GM21717 (cell line): ENCODE measurements at regions not wholly inside any gene's neighbourhood (a gene's known extent, or its start where the extent isn't known, plus 50 kb on each side); places are given as distances from the start of the nearest gene placed in this dataset.
"Not testable (repeated sequence)": the region's sequence is repeated elsewhere in the genome, so short reads cannot be mapped to it uniquely, and the experiment has no call there.

Experiments used
- ATAC-seq: cut with Tn5 transposase; IDR thresholded peaks from one replicate; pipeline ENCODE4 v1.9.1; 2021; ENCODE audit warnings: mild to moderate bottlenecking, moderate library complexity; ENCODE audit not compliant: unreplicated experiment

DNA sequence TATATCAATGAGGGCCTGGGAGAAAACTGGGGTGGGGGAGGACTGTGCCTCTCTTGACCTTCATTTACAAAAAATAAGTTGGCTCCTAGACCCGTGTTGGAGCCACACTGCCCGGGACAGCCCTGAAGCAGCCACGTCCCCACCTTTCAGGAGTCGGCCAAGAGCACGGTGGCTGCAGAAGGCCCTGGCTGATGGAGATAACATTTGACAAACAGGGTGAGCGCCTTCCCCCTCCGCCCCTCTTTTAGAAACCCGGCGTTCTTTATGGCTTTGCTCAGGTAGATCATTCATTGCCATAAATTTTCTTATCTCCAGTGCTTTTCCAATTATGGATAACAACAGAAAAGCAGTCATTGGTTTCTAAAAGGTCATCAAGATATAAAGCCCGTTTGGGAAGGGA, 398.1 kb upstream of the TNRC6C start:
- no peak for ATAC-seq

DNA sequence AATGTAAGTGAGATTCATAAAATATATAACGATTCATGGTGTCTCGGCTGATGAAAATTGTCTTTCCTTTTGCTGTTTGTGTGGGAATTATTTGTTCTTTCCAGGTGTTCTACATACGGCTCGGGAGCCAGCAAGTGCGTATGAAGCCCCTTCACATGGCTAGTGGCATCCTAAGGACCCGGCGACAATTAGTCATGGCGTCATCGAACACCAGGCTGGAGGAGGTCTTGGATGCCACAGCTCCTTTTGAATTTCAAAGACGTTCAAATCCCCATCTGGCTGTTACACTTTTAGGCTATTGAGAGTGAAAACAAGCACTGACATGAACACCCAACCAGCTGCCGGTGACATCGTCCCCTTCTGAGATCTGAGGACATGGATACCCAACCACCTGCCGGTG, 397.7 kb upstream of the TNRC6C start:
- ATAC-seq = no peak

DNA sequence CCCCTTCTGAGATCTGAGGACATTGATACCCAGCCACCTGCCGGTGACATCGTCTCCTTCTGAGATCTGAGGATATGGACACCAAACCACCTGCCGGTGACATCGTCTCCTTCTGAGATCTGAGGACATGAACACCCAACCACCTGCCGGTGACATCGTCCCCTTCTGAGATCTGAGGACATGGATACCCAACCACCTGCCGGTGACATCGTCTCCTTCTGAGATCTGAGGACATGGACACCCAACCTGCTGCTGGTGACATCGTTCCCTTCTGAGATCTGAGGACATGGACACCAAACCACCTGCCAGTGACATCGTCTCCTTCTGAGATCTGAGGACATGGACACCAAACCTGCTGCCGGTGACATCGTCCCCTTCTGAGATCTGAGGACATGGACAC, 396.1 kb upstream of the TNRC6C start:
- not testable (repeated sequence) for ATAC-seq

DNA sequence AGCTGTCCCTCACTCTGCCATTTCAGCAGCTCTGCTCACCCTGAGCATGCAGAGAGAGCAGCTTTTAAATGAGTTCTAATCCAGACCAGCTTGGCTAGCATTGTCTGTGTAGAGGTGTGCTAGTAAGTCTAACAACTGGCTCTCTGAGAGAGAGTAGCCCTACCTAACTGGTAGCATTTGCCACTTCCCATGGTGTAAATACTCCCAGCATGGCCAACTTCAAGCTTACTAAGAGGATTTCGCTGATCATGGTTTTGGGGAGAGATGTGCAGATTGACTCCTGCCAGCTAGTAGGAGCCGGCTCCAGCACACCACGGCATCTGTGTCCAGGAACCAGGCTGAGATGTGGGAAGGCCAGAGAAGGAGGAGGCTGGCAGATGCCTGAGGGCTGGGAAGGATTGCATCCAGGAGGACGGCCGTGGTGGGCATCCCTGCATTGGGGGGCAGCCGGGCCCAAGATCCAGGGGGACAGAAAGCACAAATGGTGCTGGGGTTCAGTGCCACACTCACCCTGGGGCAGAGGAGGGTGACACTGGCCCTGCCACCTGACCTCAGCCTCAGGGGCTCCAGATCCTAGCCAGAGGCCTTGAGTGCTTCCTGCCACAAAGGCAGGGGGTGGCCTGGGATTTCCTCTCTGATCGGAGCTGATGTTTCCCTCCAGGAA, 394.9 kb upstream of the TNRC6C start:
- no peak for ATAC-seq

DNA sequence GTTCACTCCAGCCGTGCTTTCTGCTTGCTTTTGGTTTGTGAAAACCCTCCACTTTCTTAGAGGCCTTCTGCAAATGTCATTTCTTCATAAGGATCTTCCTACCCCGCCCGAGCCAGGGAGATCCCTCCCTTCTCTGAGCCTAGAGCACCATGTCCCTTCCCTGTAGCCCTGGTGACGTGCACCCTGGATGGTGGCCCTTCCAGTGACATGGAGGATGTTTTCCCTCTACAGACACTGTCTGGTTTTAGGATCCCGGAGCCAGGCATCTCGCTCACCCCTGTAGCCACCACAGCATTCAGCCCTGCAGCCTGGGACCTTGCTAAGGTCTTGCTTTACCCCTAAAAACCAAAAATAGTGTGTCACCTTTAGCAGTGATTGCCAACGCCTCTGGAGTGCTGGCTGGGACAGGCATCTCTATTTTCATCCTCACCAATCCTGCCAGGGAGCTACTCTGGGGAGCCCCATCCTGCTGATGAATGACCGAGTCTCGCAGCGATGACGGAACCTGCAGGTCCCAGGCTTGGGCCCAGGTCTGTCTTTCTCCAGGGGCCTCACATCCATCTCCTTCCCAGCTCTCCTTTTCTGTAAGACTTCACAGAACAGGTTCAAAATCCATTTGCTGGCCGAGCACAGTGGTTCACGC, 394.1 kb upstream of the TNRC6C start:
- no peak for ATAC-seq

DNA sequence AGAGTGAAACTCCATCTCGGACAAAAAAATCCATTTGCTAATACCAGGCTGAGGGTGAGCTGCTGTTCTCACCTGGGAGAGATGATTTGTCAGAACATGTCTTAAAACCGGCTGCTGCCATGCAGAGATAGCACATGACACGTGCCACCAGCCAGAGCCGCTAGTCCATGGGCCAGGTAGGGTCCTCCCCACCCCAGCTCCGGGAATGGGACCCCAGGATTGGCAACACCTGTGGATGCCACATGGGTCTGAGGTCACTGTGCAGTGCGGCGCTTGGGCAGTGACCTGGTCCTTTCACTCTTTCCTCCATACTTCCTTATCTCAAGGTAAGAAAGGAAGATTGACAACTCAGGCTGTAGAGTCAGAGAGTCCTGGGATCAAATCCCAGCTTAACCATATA, 393.3 kb upstream of the TNRC6C start:
- ATAC-seq = no peak

DNA sequence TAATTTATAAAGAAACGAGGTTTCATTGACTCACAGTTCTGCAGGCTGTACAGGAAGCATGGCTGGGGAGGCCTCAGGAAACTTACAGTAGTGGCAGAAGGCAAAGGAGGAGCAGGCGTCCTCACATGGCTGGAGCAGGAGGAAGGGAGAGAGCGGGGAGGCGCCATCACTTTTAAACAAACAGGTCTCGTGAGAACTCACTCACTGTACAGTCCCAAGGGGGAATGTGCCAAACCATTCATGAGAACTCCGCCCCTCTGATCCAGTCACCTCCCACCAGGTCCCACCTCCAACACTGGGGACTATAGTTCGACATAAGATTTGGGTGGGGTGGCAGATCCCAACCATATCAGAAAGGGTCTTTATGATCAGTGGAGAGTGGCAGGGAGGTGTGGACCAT, 392.4 kb upstream of the TNRC6C start:
- ATAC-seq = no peak

DNA sequence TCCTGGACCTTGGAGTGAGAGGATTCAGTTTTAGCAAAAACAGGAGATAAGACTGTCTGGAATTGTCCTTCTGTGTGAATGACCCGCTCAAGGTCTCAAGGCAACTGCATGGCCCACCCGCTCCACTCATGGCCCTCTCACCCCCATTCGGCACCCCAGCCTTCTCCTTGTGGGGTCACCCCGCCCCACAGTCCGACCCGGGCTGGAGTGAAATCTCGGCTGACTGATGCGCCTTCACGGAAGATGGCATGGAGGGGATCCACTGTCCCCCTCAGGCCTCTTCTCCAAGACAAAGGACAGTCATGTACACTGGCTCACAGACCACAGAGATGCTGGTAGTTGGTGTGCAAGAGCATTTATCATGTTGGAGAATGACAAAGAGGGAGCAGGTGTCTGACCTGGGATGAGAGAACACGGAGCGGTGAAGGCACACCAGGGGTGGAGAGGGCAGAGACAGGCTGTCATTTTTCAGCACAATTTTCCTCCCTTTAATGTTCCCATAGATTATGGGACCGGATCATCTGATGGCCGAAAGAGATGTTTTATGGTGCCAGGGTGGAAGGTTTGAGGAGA, 391.9 kb upstream of the TNRC6C start:
- ATAC-seq = no peak

DNA sequence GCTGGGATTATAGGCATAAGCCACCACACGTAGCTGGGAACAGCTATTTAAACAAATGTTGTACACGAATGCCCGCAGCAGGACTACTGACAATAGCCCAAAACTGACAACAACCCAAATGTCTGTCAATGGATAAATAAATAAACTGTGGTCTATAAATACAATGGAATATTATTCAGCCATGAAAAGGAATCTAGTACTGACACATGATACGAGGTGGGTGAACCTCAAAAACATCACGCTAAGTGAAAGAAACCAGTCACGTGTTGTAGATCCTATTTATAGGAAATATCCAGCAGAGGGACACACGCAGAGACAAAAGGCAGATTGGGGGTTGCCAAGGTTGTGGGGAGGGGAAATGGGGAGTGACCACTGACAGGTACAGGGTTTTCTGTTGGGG, 390.0 kb upstream of the TNRC6C start:
- ATAC-seq = no peak

DNA sequence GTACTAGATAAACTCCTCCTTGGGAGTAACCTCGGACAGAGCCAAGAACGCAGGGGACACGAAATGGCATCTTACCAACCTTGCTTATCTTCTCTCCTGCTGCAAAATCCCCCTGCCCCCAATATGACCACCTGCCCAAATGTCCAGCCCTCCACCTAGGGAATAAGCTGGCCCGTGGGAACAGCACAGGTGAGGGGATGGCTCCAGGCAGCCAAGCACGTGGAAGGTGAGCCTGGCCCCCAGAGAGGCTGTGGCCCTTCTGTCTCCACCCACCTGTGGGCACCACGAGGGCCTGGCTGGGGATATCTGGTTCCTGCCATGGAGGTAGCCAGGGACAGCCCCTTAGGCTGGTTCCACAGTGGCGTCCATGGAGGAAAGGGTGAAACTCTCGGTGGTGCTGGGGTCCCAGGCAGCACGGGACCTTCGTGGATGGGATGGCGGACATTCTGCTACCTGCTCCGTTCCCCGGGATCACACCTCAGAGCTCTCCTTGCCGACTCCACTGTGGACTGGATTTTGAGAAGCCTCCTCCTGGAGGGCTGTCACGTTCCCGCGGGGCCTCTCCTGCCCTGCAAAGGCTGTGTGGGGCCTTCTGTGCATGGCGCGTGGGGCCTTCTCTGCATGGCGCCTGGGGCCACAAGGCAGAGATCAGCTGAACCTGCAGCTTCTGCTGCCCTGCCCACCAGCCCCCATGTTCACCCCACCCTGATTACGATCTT, 388.5 kb upstream of the TNRC6C start:
- ATAC-seq = no peak

DNA sequence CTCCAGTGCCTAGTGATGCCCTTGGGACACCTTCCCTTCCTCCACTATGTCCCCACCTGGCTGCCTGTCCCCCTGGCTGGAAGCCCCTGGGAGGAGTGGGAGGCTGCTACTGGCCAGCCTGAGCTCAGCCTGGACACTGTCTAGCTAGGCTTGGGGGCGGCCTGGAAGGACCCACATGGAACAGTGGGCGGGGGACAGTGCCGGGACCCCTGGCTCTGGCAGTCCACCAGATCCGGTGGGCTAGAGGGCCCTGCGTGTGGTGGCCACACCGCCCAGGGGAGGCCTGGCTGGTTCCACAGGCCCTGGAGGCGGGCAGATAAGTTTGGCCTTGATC, 388.0 kb upstream of the TNRC6C start:
- no peak for ATAC-seq

DNA sequence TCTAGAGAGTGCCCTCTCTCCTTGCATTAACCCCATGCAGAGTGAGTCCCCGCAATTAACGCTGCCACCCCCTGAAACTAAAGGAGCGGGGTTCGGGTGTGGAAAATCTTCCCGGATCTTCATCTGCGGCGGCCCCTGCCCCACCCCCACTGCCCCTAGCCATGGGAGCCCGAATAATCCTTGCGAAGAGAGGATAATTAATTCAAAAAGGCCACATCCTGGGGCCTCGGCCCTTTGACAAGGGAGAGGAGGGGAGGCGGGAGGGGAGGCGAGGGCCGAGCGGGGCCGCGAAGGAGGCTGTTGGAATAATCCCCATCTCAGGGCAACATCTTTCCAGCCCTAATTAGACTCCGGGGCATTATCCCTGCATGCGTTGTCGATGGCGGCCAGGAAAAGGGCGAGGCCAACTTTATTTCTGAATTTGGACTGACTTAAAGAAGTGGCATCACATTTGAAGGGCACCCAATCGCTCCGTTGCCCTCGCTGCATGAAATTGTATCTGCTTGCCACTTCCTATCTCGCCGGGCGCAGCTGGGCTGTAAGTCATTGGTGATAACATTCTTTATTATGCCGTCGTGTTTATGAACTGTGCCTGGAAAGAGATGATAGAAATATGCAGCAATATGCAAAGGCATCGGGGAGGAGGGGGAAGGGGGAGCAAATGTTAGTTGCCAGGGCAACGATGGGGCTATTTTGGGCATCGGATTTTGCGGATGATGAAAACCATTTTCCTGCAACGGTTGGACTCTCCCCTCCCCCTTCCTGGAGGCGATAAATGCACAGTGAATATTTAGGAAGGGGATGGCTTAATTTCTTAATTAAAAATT, 387.1 kb upstream of the TNRC6C start:
- ATAC-seq = no peak

DNA sequence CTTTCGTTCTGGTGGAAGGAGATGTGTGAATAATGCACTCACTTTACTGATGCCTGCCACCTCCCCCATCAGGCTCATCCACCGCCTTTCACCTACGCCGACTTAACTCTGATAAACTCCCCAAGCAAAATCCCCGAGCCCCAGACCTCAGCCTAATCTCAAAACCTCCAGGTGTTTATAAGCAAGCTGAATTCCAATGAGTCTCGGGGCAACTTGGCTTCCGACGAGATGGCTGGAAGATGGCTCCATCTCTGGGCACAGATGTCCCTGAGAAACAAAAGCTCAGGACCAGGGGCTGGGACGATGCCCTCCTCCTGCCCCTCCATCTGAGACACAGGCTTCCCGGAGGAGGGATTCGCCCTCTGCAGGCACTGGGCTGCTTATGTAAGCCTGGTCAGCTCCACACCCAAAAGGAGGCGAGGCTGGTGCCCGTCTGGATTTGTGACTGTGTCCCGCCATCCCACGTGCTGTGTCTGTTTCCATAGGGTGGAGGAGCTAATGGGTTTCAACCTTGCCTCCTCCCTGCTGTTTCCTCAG, 386.4 kb upstream of the TNRC6C start:
- ATAC-seq = no peak

DNA sequence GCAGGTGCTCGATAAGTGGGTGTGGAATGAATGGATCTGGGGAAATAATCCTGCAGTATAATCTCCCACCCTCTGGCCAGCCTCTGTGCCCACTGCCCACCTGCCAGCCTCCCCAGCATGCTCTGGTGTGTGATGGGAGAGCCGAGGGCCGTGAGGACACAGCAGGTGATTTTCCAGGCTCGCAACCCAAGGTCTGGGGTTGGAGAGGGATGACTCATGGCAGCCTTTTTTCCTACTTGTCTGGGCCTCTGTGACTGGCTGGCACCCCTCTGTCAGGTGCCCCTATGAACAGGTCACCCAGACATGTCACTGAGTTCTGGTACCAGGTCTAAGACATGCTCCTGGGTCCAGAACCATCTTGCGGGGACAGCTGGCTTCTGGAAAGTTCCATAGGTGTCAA, 385.7 kb upstream of the TNRC6C start:
- no peak for ATAC-seq

DNA sequence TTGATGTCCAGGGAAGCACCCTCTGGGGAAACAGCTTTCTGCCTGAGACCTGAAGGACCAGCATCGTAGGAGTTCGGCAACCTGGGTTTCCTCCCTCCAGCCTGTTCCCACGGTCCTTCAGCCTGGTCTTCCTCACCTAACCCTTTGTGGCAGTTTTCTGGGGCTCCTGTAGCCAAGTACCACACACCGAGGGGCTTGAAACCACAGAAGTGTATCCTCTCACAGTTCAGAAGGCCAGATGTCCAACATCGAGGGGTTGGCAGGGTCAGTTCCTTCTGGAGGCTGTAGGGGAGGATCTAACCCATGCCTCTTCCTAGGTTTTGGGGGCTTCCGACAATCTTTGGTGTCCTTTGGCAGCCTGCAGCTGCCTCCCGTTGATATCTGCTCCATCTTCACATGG, 381.0 kb upstream of the TNRC6C start:
- no peak for ATAC-seq

DNA sequence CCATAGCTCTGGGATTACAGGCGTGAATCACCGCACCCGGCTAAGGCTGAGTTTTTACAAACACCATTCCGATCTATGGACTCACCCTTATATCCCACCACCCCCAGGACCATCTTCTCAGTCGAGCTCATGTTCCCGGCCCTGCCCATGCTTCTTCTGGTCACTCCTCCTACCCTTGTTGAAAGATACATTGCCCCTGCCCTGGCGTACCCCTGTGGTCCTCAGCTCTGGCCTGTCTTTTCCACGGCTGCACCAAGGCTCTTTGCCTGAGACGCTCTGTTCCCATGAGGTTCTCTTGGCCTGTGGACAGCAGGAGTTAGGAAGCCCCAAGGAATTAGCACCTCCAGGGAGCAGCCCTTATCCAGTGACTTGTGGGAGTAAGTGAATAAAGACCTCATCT, 379.4 kb upstream of the TNRC6C start:
- no peak for ATAC-seq

DNA sequence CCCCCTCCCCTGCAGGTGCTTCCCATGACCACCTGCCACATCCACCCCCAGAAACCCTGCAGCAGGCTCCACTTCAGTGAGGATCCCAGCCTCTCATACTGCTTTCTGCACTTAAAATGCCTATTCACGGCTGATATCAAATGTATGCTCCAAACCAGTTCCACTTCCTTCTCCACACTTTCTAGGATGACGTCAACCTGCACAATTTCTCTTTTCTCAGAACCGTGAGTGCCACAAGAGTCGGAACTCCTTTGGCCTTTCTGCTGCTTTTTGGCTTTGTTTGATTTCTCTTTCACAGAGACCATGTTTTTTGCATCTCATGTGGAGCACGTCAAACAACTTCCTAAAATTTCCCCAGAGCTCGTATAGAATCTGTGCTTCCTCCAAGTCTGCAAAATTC, 378.8 kb upstream of the TNRC6C start:
- ATAC-seq = no peak

DNA sequence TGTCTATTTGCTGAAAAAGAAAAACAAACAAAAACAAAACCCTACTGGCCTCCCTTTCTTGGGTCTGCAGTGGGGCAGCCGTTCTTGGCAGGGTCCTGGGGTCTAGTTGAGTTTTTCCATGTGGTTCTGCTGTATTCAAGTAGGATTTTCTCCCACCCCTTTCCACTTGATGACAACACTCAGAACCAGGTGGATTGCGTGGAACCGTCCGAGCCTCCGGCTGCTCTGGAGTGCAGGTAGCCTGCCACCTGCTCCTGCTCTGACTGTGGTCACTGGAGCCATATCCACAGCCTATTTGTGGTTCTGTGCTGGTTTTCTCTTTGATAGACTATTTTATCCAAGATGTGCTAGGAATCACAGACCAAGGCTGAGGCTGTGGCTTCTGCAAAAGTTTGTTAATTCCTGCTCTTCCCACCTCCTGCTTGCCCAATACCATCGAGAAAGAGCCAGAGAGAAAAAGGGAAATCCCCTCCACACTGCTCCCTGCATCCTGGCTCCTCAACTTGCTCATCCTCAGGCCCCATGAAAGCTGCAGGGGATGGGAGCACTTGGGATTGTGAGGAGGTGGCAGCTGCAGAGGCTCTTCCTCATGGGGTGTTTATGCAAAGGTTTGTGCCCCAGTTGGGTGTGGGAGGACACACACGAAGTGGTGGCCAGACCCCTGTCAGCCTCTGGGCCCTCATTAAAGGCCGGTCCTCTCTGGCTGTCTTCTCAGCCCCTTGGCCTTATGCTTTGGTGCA, 377.8 kb upstream of the TNRC6C start:
- ATAC-seq = no peak

DNA sequence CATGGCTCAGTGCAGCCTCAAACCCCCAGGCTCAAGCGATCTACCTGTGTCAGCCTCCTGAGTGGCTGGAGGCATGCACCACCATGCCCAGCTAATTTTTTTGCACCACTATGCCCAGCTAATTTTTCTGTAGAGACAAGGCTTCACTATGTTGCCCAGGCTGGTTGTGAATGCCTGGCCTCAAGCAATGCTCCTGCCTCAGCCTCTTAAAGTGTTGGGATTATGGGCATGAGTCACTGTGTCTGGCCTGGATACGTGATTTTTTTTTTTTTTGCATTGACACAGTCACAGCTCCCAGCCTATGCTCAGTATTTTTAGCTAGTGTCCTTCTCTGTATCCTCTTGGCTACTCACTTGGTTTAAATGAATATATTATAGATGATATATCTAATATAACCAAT, 377.0 kb upstream of the TNRC6C start:
- no peak for ATAC-seq

DNA sequence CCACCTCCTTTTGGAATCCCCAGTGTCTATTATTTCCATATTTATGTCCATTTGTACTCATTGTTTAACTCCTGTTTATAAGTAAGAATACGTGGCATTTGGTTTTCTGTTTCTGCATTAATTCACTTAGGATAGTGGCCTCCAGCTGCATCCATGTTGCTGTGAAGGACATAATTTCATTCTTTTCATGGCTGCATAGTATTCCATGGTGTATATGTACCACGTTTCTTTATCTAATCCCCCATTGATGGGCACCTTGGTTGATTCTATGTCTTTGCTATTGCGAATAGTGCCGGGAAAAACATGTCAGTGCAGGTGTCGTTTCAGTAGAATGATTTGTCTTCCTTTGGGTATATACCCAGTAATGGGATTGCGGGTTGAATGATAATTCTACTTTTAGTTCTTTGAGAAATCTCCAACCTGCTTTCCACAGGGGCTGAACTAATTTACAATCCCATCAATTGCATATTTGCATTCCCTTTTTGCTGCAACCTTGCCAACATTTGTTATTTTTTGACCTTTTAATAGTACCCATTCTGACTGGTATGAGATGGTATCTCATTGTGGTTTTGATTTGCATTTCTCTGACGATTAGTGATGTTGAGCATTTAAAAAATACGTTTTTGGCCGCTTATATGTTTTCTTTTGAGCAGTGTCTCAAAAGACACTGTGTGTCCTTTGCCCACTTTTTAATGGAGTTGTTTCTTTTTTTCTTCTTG, 373.2 kb upstream of the TNRC6C start:
- no peak for ATAC-seq
